ENCODE measurements at regions not wholly inside any gene's neighbourhood (a gene's known extent, or its start where the extent isn't known, plus 50 kb on each side); places are given as distances from the start of the nearest gene placed in this dataset.
"Not testable (repeated sequence)": the region's sequence is repeated elsewhere in the genome, so short reads cannot be mapped to it uniquely, and the experiment has no call there.

GRCh38 chr4:141290771-141291170 is 70.1 kb downstream of the ZNF330 start:
- no peak for DNase-seq

DNA sequence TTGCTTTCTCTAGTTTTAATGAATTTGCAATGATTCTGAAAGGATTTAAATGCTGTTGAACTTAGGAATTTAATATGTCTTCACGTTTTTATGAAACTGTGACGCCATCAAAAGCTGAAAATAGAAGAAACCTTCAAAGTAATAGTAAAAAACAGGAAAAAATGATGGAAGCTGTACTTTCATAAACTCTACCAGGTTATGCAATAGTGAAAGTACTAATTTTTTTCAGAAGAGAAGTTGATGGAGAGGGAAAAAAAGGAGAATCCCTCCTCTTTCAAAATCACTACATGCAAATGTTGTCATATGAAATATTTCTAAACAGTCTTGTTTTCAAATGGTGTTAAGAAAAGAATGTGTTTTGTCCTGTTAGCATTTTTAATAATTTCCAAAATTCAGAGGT is 73.6 kb downstream of the ZNF330 start:
- DNase-seq: no peak

- no peak for DNase-seq
These were observed 80.5 kb downstream of the ZNF330 start for GRCh38 chr4:141301216-141301615.

DNA sequence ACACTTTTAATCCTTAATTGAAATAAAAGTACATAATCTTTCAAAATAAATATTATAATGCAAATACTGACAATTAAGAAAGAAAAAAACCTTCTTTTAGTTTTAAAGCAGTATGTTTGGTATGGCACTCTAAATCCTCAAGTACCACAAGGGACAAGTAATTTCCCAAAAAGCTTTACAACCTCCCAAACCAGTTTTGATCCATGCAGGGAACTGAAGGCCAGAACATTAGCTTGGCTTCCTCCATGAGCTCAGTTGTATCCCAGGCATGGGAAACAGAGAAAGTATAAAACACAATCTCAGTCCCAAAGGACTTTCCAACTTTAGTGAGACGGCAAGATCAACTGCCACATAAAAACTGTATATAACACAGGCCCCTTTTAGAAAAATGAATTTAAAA is 82.2 kb downstream of the ZNF330 start:
- DNase-seq: no peak

GRCh38 chr4:141304346-141304745 is 83.7 kb downstream of the ZNF330 start:
- no peak for DNase-seq

DNA sequence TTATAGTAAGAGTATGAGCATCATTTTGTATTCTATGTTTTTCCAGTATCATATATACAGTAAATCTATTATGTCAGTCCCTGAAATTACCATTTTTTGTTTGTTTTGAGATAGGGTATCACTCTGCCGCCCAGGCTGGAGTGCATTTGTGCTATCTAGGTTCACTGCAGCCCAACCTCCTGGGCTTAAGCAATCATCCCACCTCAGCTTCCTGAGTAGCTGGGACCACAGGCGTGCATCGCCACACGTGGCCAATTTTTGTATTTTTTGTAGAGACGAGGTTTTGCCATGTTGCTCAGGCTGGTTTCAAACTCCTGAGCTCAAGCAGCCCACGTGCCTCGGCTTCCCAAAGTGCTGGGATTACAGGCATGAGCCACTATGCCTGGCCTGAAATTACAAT is 85.6 kb downstream of the ZNF330 start:
- no peak for DNase-seq

DNA sequence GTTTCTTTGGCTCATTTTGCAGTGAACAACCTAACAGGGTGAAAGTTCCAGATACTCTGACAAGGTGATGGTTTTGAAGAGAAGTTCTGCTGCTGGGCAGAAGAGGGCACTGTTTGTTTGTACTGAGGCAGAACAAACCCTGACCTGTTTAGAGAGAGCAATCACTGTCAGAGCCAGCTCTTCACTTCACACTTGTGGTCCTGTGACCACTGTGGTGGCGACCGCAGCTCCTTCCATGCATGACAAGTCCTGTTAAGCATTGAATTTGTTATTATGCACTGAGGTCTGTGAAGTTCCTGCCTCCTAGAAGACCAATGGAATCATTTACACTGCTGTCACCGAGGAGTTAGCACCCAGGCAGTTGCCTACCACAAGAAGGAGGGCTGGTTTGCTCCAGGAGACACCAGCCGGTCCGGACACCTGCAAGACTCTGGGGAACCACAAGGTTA is 86.6 kb downstream of the ZNF330 start:
- no peak for DNase-seq

DNA sequence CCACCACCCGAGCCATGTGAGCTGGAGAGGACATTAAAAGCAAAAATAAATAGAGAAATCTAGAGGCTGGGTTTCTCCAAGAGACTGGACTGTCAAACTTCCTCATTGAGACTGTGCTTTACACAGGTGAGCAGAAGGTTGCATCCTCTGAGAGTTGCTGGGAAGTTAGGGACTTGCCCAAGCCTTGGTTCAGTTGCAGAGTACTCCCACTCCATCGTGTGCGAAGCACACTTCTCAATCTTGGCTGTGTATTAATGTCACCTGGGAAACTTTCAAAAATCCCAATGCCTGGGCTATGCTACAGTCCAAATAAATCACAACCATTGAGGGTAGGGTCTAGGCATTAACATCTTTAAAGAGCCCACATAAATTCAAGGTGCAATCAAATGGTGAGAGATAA is 89.2 kb downstream of the ZNF330 start:
- no peak for DNase-seq

- DNase-seq: peak; percentile 43
These were observed 90.8 kb downstream of the ZNF330 start for GRCh38 chr4:141311246-141312204.

DNA sequence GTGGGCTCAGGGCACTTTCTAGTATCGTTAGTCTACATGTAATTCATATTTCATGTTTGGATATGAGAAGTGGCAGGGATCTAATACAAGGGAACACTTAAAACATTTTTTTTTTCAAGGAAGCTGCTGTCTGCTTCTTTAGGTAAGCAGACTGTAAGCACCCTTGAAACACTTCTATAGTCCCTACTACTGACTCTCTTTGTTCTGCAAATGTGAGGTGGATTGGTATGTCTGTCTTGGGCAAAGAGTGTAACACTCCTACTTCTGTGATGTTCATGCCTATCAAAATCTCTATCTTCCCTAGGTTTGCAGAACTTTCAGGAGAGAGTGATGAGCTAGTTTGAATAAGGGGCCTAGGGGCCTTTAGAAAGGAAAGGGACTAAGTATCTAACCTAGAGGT is 93.9 kb downstream of the ZNF330 start:
- DNase-seq: no peak

DNA sequence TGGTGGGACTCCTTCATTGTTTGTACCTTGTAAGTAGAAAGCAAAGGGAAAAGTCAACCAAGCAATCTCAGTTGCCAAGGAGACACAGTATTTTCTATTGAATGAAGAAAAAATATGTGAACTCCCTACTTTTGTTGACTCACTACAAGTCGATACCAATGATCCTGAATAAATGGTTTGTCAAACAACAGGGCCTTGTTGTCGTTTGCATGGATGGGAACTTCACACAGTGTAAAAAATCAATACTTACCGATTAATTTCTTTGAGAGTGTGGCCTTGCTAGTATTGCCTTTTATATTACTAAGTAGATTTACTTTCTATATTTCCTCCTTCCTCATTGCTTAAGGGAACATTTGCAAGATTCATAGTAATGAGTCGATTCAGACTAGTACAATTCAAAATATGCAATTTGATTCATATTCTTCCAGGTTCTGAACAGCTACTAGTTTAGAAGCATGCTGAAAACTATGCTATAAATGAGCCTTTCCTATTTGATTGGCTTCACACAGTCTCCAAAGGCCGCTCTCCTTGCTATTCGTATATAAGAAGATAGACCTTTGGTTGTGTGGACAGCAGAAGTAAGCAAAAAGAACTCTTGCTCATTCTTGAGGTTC is 108.0 kb downstream of the ZNF330 start:
- DNase-seq: no peak

- peak; percentile 68 for DNase-seq
These were observed 108.5 kb downstream of the ZNF330 start for GRCh38 chr4:141329174-141329569.

- no peak for DNase-seq
These were observed 109.9 kb downstream of the ZNF330 start for GRCh38 chr4:141330616-141331015.

DNA sequence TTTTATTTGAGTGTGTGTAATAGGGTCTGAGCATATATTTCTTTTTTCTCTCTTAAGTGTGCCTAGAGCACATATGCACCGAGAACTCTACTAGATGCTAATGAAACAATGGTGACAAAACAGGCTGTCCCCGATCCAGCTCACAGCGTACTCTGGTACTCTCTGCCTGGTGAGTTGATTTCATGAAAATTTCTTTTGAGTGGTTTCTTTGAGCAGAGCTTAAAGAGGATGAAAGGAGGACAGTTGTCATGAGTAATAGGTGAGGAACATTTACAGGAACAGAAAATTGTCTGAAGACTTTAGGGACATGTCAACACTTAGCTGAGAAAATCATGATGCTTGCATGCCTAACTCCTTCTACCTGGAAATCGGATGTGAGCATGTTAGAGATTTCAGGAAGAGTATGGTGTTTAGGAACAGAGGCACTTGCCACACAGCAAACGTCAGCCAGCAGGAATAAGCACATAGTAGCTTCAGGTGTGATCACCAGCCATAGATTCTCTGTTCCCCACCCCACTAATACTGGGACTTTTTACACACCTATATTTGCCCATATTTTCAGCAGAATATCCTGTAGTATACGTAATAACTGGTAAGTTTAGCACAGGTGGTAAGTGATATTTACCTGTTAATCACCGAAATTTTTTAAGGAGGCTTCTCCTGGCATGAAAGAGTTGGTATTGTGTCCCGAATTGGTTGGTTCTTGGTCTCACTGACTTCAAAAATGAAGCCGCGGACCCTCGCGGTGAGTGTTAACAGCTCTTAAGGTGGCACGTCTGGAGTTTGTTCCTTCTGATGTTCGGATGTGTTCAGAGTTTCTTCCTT is 111.1 kb downstream of the ZNF330 start:
- DNase-seq: no peak

DNA sequence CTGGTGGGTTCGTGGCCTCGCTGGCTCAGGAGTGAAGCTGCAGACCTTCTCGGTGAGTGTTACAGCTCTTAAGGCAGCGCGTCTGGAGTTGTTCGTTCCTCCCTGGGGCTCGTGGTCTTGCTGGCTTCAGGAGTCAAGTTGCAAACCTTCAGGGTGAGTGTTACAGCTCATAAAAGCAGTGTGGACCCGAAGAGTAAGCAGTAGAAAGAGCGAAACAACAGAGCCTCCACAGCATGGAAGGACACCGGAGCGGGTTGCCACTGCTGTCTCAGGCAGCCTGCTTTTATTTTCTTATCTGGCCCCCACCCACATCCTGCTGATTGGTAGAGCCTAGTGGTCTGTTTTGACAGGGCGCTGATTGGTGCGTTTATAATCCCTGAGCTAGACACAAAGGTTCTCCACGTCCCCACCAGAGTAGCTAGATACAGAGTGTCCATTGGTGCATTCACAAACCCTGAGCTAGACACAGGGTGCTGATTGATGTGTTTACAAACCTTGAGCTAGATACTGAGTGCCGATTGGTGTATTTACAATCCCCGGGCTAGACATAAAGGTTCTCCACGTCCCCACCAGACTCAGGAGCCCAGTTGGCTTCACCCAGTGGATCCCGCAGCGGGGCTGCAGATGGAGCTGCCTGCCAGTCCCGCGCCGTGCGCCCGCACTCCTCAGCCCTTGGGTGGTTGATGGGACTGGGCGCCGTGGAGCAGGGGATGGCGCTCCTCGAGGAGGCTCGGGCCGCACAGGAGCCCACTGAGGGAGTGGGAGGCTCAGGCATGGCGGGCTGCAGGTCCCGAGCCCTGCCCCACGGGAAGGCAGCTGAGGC is 111.9 kb downstream of the ZNF330 start:
- not testable (repeated sequence) for DNase-seq

GRCh38 chr4:141333456-141334230 is 112.9 kb downstream of the ZNF330 start:
- not testable (repeated sequence) for DNase-seq

DNA sequence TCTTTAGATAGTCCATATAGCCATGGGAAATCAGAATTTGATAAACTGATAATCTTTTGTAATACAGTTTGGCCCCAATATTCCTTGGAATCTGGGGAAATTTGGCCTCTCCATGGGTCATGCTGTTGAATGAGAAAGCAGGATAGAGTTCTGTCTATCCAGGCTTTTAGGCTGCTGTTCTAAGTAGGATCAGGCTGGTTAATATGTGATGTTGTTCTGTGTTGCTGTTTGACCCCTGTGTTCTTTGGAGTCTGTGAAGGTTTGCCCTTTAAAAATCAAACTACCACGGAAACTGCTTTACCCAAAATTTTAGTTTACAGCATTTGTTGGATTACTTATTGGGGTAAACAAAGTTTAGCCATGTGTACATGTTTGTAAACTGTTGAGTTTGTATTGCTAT is 114.5 kb downstream of the ZNF330 start:
- DNase-seq: no peak

GRCh38 chr4:141338238-141338637 is 117.5 kb downstream of the ZNF330 start:
- DNase-seq: no peak

DNA sequence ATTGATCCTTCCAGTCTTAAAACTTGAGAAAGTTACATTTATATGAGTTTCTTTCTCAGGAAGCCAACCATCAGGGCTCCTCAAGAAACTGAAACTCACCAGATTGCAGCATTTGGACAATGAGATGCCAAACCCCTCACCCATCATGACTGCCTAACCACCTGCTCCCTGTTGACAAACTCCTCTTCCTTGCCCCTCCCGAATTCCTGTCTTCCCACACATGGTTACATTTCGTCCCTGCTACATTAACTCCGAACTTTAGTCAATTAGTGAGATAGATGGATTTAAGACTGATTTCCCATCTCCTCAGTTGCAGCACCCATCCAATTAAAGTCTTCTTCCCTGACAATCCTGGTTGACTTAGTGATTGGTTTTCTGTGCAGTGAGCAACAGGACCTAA is 118.7 kb downstream of the ZNF330 start:
- no peak for DNase-seq

- DNase-seq: no peak
These were observed 119.3 kb downstream of the ZNF330 start for GRCh38 chr4:141339966-141340365.

DNA sequence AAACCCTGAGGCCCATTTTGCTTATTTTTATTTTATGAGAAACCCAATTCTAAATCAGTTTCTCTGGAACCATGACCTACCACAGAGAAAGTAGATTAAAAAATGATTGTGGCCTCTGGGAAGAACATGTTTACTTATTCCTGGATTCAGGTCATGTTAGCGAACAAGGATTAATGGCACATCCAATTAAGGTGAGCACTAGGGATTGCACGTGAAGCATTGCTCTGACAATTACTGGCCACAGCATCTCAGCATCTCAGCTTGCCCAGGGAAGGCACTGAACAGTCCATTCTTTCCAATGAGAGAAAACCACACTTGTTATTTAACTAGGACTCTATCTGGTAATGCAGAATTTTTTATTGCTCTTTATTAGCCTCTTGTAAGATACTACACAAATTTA is 119.8 kb downstream of the ZNF330 start:
- no peak for DNase-seq

- no peak for DNase-seq
These were observed 125.4 kb downstream of the ZNF330 start for GRCh38 chr4:141346144-141346543.

All from GF-D8 (cell line).